Progenitor cell of endocrine pancreas (in vitro differentiated cells): ENCODE measurements at regions not wholly inside any gene's neighbourhood (a gene's known extent, or its start where the extent isn't known, plus 50 kb on each side); places are given as distances from the start of the nearest gene placed in this dataset.

Experiments used
- DNase-seq: peaks from one replicate; pipeline ENCODE4 v3.0.0; 2021; ENCODE audit warnings: low spot score; ENCODE audit not compliant: unreplicated experiment
- H3K27ac Mint-ChIP-seq: 2 replicates; pipeline ENCODE4 v1.8.0; 2021; ENCODE audit warnings: mild to moderate bottlenecking, moderate library complexity, mixed read lengths
- H3K27me3 Mint-ChIP-seq: 2 replicates; pipeline ENCODE4 v1.8.0; 2021; ENCODE audit warnings: mixed read lengths
- H3K36me3 Mint-ChIP-seq: 2 replicates; pipeline ENCODE4 v1.8.0; 2022; ENCODE audit warnings: mixed read lengths; ENCODE audit not compliant: insufficient read depth
- H3K4me1 Mint-ChIP-seq: 2 replicates; pipeline ENCODE4 v1.8.0; 2021; ENCODE audit warnings: low read depth, mixed read lengths
- H3K4me3 Mint-ChIP-seq: 2 replicates; pipeline ENCODE4 v1.8.0; 2021; ENCODE audit warnings: low read depth, mild to moderate bottlenecking, moderate library complexity, mixed read lengths
- H3K9me3 Mint-ChIP-seq: 2 replicates; pipeline ENCODE4 v1.8.0; 2021; ENCODE audit warnings: low read depth, mixed read lengths
- TF ChIP-seq, protein P1 (sequence below): fragments of 200-600 bp; sonication (generic); IDR thresholded peaks from one replicate; pipeline ENCODE4 v1.5.0; 2021; ENCODE audit warnings: antibody characterized with exemption, mild to moderate bottlenecking; ENCODE audit not compliant: unreplicated experiment

DNA sequence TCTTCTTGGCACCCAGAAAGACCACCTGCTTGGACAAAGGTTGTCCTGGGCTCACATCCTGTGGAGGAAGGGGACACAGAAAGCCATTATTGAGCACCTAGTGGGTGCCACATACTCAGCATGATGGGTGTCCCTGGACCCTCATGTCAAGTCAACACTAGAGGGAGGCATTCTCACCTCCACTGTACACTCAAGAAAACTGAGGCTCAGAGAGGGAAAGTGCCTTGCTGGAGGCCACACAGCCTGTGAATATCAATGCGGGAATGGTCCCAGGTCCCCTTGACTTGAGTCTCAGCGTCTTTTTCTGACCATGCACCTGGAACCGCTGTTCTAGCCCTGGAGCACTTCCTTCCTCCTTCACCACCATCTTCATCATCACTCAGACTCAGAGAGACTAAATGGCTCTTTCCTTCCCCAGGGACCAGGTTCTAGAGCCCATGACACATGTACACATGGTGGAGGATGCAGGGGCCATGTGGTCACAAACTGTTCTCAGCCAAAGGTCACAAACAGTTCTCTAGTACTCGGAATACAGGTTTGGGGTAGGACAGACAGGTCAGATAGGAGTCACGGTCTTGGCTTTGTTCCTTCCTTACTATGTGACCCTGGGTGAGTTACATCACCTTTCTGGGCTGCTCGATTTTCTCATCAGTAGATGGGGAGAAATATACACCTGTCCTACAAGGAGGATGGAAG lies 89.2 kb upstream of the WNT4 start:
- Mint-ChIP-seq H3K4me3 (no peak overlapping the region), H3K9me3 (no peaks in the 10 kb centered on the region), H3K36me3 (no peaks in the 10 kb centered on the region), H3K27ac (no peak overlapping the region), H3K27me3 (peaks cover 40% of the 10 kb centered on the region), H3K4me1 (no peaks in the 10 kb centered on the region)
- no peak for DNase-seq
- TF ChIP-seq, protein P1, sequence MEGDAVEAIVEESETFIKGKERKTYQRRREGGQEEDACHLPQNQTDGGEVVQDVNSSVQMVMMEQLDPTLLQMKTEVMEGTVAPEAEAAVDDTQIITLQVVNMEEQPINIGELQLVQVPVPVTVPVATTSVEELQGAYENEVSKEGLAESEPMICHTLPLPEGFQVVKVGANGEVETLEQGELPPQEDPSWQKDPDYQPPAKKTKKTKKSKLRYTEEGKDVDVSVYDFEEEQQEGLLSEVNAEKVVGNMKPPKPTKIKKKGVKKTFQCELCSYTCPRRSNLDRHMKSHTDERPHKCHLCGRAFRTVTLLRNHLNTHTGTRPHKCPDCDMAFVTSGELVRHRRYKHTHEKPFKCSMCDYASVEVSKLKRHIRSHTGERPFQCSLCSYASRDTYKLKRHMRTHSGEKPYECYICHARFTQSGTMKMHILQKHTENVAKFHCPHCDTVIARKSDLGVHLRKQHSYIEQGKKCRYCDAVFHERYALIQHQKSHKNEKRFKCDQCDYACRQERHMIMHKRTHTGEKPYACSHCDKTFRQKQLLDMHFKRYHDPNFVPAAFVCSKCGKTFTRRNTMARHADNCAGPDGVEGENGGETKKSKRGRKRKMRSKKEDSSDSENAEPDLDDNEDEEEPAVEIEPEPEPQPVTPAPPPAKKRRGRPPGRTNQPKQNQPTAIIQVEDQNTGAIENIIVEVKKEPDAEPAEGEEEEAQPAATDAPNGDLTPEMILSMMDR = peak; percentile 2

DNA sequence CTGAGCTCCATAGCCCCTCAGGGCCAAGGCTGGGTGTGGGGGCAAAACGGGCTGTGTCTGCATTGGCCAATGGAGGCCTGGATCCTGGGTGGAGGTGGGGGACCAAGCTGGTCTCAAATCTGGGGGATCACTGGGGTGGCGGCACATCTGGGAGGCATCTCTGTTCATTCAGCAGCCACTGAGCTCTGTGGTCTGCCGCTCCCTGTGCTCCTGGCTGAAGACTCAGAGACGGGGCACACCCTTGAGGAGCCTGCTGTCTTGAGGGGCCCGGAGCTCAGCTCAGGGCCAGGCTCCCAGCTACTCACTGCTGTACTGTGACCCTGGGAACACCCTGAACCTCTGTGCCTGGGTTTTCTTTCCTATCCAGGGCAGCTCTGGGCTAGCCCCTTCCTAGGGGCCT lies 90.3 kb upstream of the WNT4 start:
- no peak for DNase-seq
- H3K4me1 Mint-ChIP-seq = no peaks in the 10 kb centered on the region
- H3K36me3 Mint-ChIP-seq = no peaks in the 10 kb centered on the region
- no peak overlapping the region for H3K27ac Mint-ChIP-seq
- H3K27me3 Mint-ChIP-seq = peaks cover 42% of the 10 kb centered on the region
- H3K9me3 Mint-ChIP-seq = no peaks in the 10 kb centered on the region
- TF ChIP-seq, protein P1 = no peak
- H3K4me3 Mint-ChIP-seq = no peak overlapping the region

DNA sequence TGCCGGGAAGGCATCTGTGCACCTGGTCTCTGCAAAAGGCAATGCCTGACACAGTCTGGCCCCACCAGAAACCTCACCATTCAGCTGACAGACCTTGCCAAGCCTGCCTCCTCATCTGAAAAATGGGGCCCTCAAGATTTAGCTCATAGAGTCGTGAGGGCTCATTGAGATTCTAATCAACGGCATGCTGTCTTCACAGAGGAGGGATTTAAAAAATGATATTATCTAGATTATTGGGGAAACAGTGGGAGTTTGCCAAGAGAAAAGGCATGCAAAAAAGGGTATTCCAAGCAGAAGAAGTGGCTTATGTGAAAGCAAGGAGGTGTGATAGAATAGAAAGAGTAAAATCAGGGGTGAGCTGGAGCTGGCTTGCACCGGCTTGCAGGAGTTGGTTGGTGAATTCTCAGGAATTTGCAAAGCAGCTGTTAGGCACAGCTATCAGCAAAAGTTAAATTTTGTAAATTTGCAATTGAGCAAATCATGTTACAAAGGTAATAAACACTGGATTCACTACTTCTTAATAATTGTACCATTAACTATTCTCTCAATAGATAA lies 91.7 kb upstream of the WNT4 start:
- H3K27me3 Mint-ChIP-seq = peaks cover 42% of the 10 kb centered on the region
- DNase-seq = no peak
- H3K9me3 Mint-ChIP-seq = no peaks in the 10 kb centered on the region
- H3K36me3 Mint-ChIP-seq = no peaks in the 10 kb centered on the region
- no peak overlapping the region for H3K27ac Mint-ChIP-seq
- TF ChIP-seq, protein P1 = no peak
- no peaks in the 10 kb centered on the region for H3K4me1 Mint-ChIP-seq
- no peak overlapping the region for H3K4me3 Mint-ChIP-seq

DNA sequence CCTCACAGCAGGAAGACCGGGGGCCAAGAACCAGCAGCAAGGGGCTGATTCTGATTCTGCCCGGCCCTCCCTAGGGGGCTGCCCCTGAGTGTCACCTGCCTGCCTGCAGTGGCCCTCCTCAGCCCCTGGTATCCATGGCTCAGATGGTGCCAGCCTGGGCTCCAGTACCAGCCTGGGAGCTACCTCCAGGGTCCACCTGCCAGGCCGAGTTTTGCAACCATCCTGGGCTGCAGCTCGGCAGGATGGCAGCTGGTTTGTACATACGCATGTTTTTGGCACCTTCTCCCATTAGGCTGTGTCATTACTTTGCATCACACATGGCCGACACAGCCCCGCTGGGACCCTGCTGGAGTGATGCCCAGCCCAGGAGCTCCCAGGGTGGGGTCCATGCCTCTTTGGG lies 93.3 kb upstream of the WNT4 start:
- H3K9me3 Mint-ChIP-seq = no peaks in the 10 kb centered on the region
- TF ChIP-seq, protein P1 = no peak

DNA sequence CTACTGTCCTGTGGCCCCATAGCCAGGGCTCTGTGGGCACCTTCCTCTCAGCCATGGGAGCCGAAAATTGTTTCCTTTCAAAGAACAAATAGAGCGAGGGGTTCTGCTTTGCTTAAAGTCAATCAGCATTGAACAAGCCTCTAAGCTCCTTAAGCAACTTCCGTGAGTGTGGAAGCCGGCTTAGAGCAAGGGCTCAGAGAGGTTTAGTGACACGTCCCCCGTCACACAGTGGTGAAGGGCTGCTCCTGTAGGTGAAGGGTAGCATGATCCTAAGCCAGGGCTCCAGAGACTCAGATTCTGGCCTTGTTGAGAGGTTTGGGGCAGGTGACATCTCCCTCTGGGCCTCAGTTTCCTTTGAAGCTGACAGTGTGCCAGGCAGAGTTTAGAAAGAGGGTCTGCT lies 94.0 kb upstream of the WNT4 start:
- Mint-ChIP-seq H3K9me3 (no peaks in the 10 kb centered on the region), H3K27ac (no peak overlapping the region), H3K4me3 (no peak overlapping the region), H3K27me3 (peaks cover 41% of the 10 kb centered on the region), H3K36me3 (no peaks in the 10 kb centered on the region), H3K4me1 (no peaks in the 10 kb centered on the region)
- no peak for DNase-seq
- TF ChIP-seq, protein P1 = no peak

More for the DNA sequence above, 93.3 kb upstream of the WNT4 start:
- H3K36me3 Mint-ChIP-seq = no peaks in the 10 kb centered on the region
- H3K27me3 Mint-ChIP-seq = peaks cover 39% of the 10 kb centered on the region
- H3K4me3 Mint-ChIP-seq = no peak overlapping the region
- H3K4me1 Mint-ChIP-seq = no peaks in the 10 kb centered on the region
- DNase-seq = no peak
- no peak overlapping the region for H3K27ac Mint-ChIP-seq
